GM12891 (cell line): ENCODE measurements at regions not wholly inside any gene's neighbourhood (a gene's known extent, or its start where the extent isn't known, plus 50 kb on each side); places are given as distances from the start of the nearest gene placed in this dataset.

ENCODE experiments used
- POLR2A ChIP-seq: IDR thresholded peaks from 2 replicates; pipeline ENCODE4 v1.6.1; 2011; ENCODE audit warnings: low read depth, low read length, control low read depth
- TAF1 ChIP-seq: IDR thresholded peaks from 2 replicates; pipeline ENCODE4 v1.6.1; 2011; ENCODE audit warnings: low read depth, low read length, control low read depth

DNA sequence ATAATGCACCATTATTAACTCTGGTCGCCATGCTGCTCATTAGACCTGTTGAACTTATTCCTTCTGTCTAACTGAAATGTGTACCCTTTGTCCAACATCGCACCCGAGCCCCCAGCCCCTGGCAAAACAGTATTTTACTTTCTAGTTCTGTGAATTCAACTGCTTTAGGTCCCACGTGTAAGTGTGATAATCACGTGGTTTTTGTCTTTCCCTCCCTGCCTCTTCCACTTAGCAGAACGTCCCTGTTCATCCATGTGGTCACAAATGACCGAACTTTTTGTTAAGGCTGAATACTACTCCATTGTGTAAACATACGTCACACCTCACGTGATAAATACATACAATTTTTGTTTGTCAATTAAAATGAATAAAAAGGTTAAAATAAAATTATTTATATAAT lies 826.9 kb downstream of the DCDC2C start:
- TF ChIP-seq POLR2A = no peak
- no peak for TF ChIP-seq TAF1
